PFSK-1 (cell line): ENCODE measurements at regions not wholly inside any gene's neighbourhood (a gene's known extent, or its start where the extent isn't known, plus 50 kb on each side); places are given as distances from the start of the nearest gene placed in this dataset.

Source experiments
- FOXP2 ChIP-seq: optimal IDR thresholded peaks from 2 replicates; pipeline ENCODE3; 2011; ENCODE audit warnings: borderline replicate concordance, control low read depth, inconsistent platforms; ENCODE audit not compliant: insufficient read depth; ENCODE audit errors: extremely low read length, extremely low read depth
- POLR2AphosphoS5 ChIP-seq: IDR thresholded peaks from 2 replicates; pipeline ENCODE4 v1.6.1; 2012; ENCODE audit warnings: low read depth, mild to moderate bottlenecking, control low read depth, low read length, moderate library complexity
- REST ChIP-seq, 2 experiments: IDR thresholded peaks; 2 replicates each; pipeline versions ENCODE4 v1.6.1 to v1.8.0; 2011 to 2012; ENCODE audit warnings: low read depth in 2 of 2, low read length in 2 of 2, control low read depth in 1 of 2, inconsistent platforms in 1 of 2, mild to moderate bottlenecking in 1 of 2, moderate library complexity in 1 of 2; ENCODE audit not compliant: insufficient read depth in 1 of 2
- SIN3A ChIP-seq: IDR thresholded peaks from 2 replicates; pipeline ENCODE4 v1.6.1; 2012; ENCODE audit warnings: mild to moderate bottlenecking, low read length, moderate library complexity, borderline replicate concordance; ENCODE audit not compliant: insufficient read depth
- TAF1 ChIP-seq: IDR thresholded peaks from 2 replicates; pipeline ENCODE4 v1.6.1; 2012; ENCODE audit warnings: low read length, control low read depth, borderline replicate concordance; ENCODE audit not compliant: insufficient read depth

- TF ChIP-seq TAF1, result no peak
- no peak for TF ChIP-seq POLR2AphosphoS5
Observed at GRCh38 chr1:79787631-79788030, 781.1 kb upstream of the ADGRL4 start.

GRCh38 chr1:79785964-79786363 is 779.4 kb upstream of the ADGRL4 start:
- TF ChIP-seq REST (IDR thresholded peaks at IDR 0.05; ENCODE audit: insufficient read depth in 1 of 2, low read depth in 2 of 2, low read length in 2 of 2) (no peak), SIN3A (no peak), POLR2AphosphoS5 (no peak), TAF1 (no peak), FOXP2 (no peak)

- TF ChIP-seq FOXP2, result no peak
- no peak for TF ChIP-seq POLR2AphosphoS5
- no peak for TF ChIP-seq TAF1
- TF ChIP-seq REST (IDR thresholded peaks at IDR 0.05; ENCODE audit: insufficient read depth in 1 of 2, low read depth in 2 of 2, low read length in 2 of 2), result no peak
- no peak for TF ChIP-seq SIN3A
Observed at GRCh38 chr1:79785561-79785960, 779.0 kb upstream of the ADGRL4 start.

GRCh38 chr1:79781261-79781660 is 774.7 kb upstream of the ADGRL4 start:
- no peak for TF ChIP-seq FOXP2
- TF ChIP-seq REST (IDR thresholded peaks at IDR 0.05; ENCODE audit: insufficient read depth in 1 of 2, low read depth in 2 of 2, low read length in 2 of 2), result no peak
- no peak for TF ChIP-seq SIN3A

GRCh38 chr1:79777481-79778219 is 771.1 kb upstream of the ADGRL4 start:
- TF ChIP-seq TAF1 (no peak), POLR2AphosphoS5 (no peak), SIN3A (no peak), REST (IDR thresholded peaks at IDR 0.05; ENCODE audit: insufficient read depth in 1 of 2, low read depth in 2 of 2, low read length in 2 of 2) (no peak), FOXP2 (no peak)

GRCh38 chr1:79775402-79775801 is 768.9 kb upstream of the ADGRL4 start:
- TF ChIP-seq TAF1 (no peak), FOXP2 (no peak), SIN3A (no peak), REST (IDR thresholded peaks at IDR 0.05; ENCODE audit: insufficient read depth in 1 of 2, low read depth in 2 of 2, low read length in 2 of 2) (no peak), POLR2AphosphoS5 (no peak)
